ENCODE measurements at regions not wholly inside any gene's neighbourhood (a gene's known extent, or its start where the extent isn't known, plus 50 kb on each side); places are given as distances from the start of the nearest gene placed in this dataset.
A peak's percentile ranks its signal among the peaks of the same experiment; 100 is the strongest.

DNA sequence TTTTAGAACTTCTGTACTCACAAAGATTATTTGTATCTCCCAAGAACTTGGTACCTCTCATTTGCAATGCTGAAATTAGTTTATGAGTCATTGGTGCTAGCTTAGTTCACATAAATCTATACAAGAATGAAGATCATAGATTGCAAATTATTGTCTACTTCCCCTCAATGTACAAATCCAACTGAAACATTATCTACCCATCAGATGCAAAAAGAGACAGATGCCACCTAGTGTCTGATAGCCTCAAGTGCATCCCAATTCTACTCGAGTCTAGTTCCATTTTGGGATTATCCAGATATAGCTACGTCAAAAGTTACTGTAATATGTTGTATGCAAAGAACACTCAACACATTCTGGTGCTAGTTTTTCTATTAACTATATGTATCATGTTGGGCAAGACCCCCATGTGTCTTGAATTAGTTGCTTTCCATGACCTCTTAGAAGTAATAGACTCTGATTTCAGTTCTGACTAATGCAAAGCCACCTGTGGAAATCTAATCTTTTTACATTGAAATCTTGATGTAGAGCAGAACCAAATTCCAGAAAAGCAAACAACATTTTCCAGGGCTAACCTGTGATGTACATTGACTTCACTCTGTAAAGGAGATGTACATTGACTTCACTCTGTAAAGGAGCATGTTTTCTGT is 210.0 kb downstream of the RBM43 start:
- H3K27ac Mint-ChIP-seq = no peak overlapping the region
- no peaks in the 10 kb centered on the region for H3K4me1 ChIP-seq (ENCODE audit: insufficient read depth, low read length)
- H3K27me3 ChIP-seq (ENCODE audit: control insufficient read depth in 1 of 2, insufficient read depth in 2 of 2, low read length in 2 of 2) = no peaks in the 10 kb centered on the region
- H3K27ac ChIP-seq (ENCODE audit: low read depth in 1 of 2, low read length in 2 of 2) = no peak overlapping the region
- no peaks in the 10 kb centered on the region for H3K4me1 Mint-ChIP-seq (ENCODE audit: low read depth)
- intact Hi-C loops (cut with DNase I, micrococcal nuclease) = loop anchor here (1.0 to 10.0 kb wide), 2 partner anchors 183 to 1454 kb away; no protein-coding TSS in a partner anchor
- H3K36me3 Mint-ChIP-seq (ENCODE audit: low read depth) = no peaks in the 10 kb centered on the region
- no peaks in the 10 kb centered on the region for H3K27me3 Mint-ChIP-seq
- no peaks in the 10 kb centered on the region for H3K9me3 ChIP-seq (ENCODE audit: control insufficient read depth in 1 of 2, insufficient read depth in 1 of 2, low read length in 2 of 2)
- no peaks in the 10 kb centered on the region for H3K9me3 Mint-ChIP-seq
- no peak overlapping the region for H3K4me3 ChIP-seq (ENCODE audit: low read length)
- H3K36me3 ChIP-seq (ENCODE audit: insufficient read depth, low read length) = no peaks in the 10 kb centered on the region
- TF ChIP-seq, protein P1, sequence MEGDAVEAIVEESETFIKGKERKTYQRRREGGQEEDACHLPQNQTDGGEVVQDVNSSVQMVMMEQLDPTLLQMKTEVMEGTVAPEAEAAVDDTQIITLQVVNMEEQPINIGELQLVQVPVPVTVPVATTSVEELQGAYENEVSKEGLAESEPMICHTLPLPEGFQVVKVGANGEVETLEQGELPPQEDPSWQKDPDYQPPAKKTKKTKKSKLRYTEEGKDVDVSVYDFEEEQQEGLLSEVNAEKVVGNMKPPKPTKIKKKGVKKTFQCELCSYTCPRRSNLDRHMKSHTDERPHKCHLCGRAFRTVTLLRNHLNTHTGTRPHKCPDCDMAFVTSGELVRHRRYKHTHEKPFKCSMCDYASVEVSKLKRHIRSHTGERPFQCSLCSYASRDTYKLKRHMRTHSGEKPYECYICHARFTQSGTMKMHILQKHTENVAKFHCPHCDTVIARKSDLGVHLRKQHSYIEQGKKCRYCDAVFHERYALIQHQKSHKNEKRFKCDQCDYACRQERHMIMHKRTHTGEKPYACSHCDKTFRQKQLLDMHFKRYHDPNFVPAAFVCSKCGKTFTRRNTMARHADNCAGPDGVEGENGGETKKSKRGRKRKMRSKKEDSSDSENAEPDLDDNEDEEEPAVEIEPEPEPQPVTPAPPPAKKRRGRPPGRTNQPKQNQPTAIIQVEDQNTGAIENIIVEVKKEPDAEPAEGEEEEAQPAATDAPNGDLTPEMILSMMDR (IDR thresholded peaks at IDR 0.05) = peak; percentile 78
- ATAC-seq (ENCODE audit: poor library complexity) (peak; percentile 56), DNase-seq (peak in 5 of 14 experiments; percentile 3 to 59 (median 31))
- no peak overlapping the region for H3K4me3 Mint-ChIP-seq
- ChIA-PET POLR2A (interaction anchor here (0.8 kb wide), 1 partner anchor 1455 kb away, joined by 3 read pairs; no protein-coding TSS in a partner anchor), CTCF (interaction anchor here (2.4 kb wide), 1 partner anchor 11 kb away, joined by 9 read pairs; no protein-coding TSS in a partner anchor)

- TF ChIP-seq, protein P1 (IDR thresholded peaks at IDR 0.05) = no peak
- H3K4me3 Mint-ChIP-seq = no peak overlapping the region
Measured at GRCh38 chr2:151049746-151050145, 211.9 kb downstream of the RBM43 start.

DNA sequence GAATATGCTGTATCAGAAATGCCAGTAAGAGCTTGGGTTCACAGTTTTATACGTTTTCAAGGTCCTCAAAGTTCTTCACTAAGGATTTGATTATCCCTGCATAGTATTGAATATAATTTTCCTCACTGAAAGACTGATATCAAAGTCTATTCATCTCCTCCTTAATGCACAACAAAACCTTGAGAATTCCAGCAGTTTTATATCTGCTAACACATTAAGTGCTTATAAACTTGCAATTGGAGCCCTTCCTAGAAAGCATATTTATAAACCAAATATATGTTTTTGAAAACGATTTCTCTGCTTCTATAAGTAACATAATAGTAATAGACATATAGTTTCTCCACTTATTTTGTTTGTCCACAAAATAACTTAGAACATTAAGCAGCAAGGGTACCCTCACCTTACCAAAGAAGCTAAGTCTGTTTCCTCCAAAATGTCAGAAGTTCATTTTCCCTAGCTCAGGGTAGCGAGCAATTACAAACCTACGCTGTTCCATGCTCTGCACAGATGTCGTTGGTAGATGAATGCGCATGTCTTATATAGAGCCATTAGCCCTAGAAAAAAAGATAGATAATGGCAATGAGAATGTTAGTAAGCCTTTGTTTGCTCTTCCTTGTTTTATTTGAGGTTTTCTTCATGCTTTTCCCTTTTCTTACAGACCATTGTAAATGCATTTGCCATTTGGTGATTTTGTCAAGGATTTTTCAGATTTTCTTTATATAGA is 213.2 kb downstream of the RBM43 start:
- Mint-ChIP-seq H3K36me3 (ENCODE audit: low read depth) (no peaks in the 10 kb centered on the region), H3K9me3 (no peaks in the 10 kb centered on the region), H3K4me1 (ENCODE audit: low read depth) (no peaks in the 10 kb centered on the region), H3K27ac (no peak overlapping the region), H3K4me3 (no peak overlapping the region), H3K27me3 (no peaks in the 10 kb centered on the region)
- Histone ChIP-seq H3K4me3 (ENCODE audit: low read length) (no peak overlapping the region), H3K36me3 (ENCODE audit: insufficient read depth, low read length) (no peaks in the 10 kb centered on the region), H3K4me1 (ENCODE audit: insufficient read depth, low read length) (no peaks in the 10 kb centered on the region), H3K27ac (ENCODE audit: low read depth in 1 of 2, low read length in 2 of 2) (no peak overlapping the region), H3K27me3 (ENCODE audit: control insufficient read depth in 1 of 2, insufficient read depth in 2 of 2, low read length in 2 of 2) (no peaks in the 10 kb centered on the region), H3K9me3 (ENCODE audit: control insufficient read depth in 1 of 2, insufficient read depth in 1 of 2, low read length in 2 of 2) (no peaks in the 10 kb centered on the region)
- ATAC-seq (ENCODE audit: poor library complexity) (no peak), DNase-seq (no peak)
- ChIA-PET CTCF (no interaction called here), POLR2A (no interaction called here)
- intact Hi-C loops (cut with DNase I, micrococcal nuclease) = no loop called here
- TF ChIP-seq, protein P1 (IDR thresholded peaks at IDR 0.05) = no peak

More at GRCh38 chr2:151049746-151050145, 211.9 kb downstream of the RBM43 start:
- H3K4me3 ChIP-seq (ENCODE audit: low read length) = no peak overlapping the region
- DNase-seq (no peak), ATAC-seq (ENCODE audit: poor library complexity) (no peak)
- no peaks in the 10 kb centered on the region for H3K4me1 Mint-ChIP-seq (ENCODE audit: low read depth)
- H3K9me3 ChIP-seq (ENCODE audit: control insufficient read depth in 1 of 2, insufficient read depth in 1 of 2, low read length in 2 of 2) = no peaks in the 10 kb centered on the region
- intact Hi-C loops (cut with DNase I, micrococcal nuclease) = loop anchor here in 1 of 2 experiments (10.0 kb wide), 1 partner anchor 185 kb away; no protein-coding TSS in a partner anchor
- CTCF ChIA-PET = interaction anchor here (2.4 kb wide), 1 partner anchor 9 kb away, joined by 9 read pairs; no protein-coding TSS in a partner anchor
- no peaks in the 10 kb centered on the region for H3K36me3 ChIP-seq (ENCODE audit: insufficient read depth, low read length)
- no peaks in the 10 kb centered on the region for H3K9me3 Mint-ChIP-seq
- no peaks in the 10 kb centered on the region for H3K4me1 ChIP-seq (ENCODE audit: insufficient read depth, low read length)
- H3K36me3 Mint-ChIP-seq (ENCODE audit: low read depth) = no peaks in the 10 kb centered on the region
- no peaks in the 10 kb centered on the region for H3K27me3 ChIP-seq (ENCODE audit: control insufficient read depth in 1 of 2, insufficient read depth in 2 of 2, low read length in 2 of 2)
- H3K27ac Mint-ChIP-seq = no peak overlapping the region
- H3K27ac ChIP-seq (ENCODE audit: low read depth in 1 of 2, low read length in 2 of 2) = no peak overlapping the region
- H3K27me3 Mint-ChIP-seq = no peaks in the 10 kb centered on the region
- POLR2A ChIA-PET = no interaction called here

Data from CD4-positive, alpha-beta T cell (primary cell).